SH-SY5Y (cell line): ENCODE measurements at regions not wholly inside any gene's neighbourhood (a gene's known extent, or its start where the extent isn't known, plus 50 kb on each side); places are given as distances from the start of the nearest gene placed in this dataset.

Experiments
- GATA2 ChIP-seq: IDR thresholded peaks from 2 replicates; pipeline ENCODE4 v1.6.1; 2011; ENCODE audit warnings: mild to moderate bottlenecking, low read depth, low read length
- GATA3 ChIP-seq: IDR thresholded peaks from 2 replicates; pipeline ENCODE4 v1.6.1; 2011; ENCODE audit warnings: low read depth, mild to moderate bottlenecking, low read length, moderate library complexity

- TF ChIP-seq GATA2 (no peak), GATA3 (no peak)
Observed at GRCh38 chr19:31671411-31672035, 322.3 kb upstream of the TSHZ3 start.

GRCh38 chr19:31674503-31675192, 325.4 kb upstream of the TSHZ3 start:
- TF ChIP-seq GATA3 (no peak), GATA2 (no peak)

- no peak for TF ChIP-seq GATA3
- TF ChIP-seq GATA2: no peak
Observed at GRCh38 chr19:31675193-31675913, 326.1 kb upstream of the TSHZ3 start.

- TF ChIP-seq GATA2 (no peak), GATA3 (no peak)
Observed at GRCh38 chr19:31676271-31677004, 327.2 kb upstream of the TSHZ3 start.

GRCh38 chr19:31678421-31678820, 329.2 kb upstream of the TSHZ3 start:
- TF ChIP-seq GATA3 (no peak), GATA2 (no peak)

- no peak for TF ChIP-seq GATA3
- TF ChIP-seq GATA2: no peak
Observed at GRCh38 chr19:31681121-31681520, 331.9 kb upstream of the TSHZ3 start.

GRCh38 chr19:31693131-31693932, 344.1 kb upstream of the TSHZ3 start:
- TF ChIP-seq GATA2: no peak
- TF ChIP-seq GATA3: no peak

GRCh38 chr19:31693933-31694269, 344.7 kb upstream of the TSHZ3 start:
- TF ChIP-seq GATA2 (no peak), GATA3 (no peak)

- TF ChIP-seq GATA3 (no peak), GATA2 (no peak)
Observed at GRCh38 chr19:31694761-31695160, 345.5 kb upstream of the TSHZ3 start.

GRCh38 chr19:31699421-31699820, 350.2 kb upstream of the TSHZ3 start:
- TF ChIP-seq GATA3 (no peak), GATA2 (no peak)

GRCh38 chr19:31701146-31701545, 351.9 kb upstream of the TSHZ3 start:
- no peak for TF ChIP-seq GATA3
- TF ChIP-seq GATA2: no peak

- TF ChIP-seq GATA2 (no peak), GATA3 (no peak)
Observed at GRCh38 chr19:31705656-31706055, 356.4 kb upstream of the TSHZ3 start.

GRCh38 chr19:31706131-31706530, 356.9 kb upstream of the TSHZ3 start:
- TF ChIP-seq GATA3 (no peak), GATA2 (no peak)
